IPS DF 4.7 (cell line): ENCODE measurements at regions not wholly inside any gene's neighbourhood (a gene's known extent, or its start where the extent isn't known, plus 50 kb on each side); places are given as distances from the start of the nearest gene placed in this dataset.

Experiments
- DNase-seq: peaks from one replicate; pipeline ENCODE4 v3.0.0-alpha.2; 2013; ENCODE audit warnings: low spot score; ENCODE audit errors: extremely low read depth

DNA sequence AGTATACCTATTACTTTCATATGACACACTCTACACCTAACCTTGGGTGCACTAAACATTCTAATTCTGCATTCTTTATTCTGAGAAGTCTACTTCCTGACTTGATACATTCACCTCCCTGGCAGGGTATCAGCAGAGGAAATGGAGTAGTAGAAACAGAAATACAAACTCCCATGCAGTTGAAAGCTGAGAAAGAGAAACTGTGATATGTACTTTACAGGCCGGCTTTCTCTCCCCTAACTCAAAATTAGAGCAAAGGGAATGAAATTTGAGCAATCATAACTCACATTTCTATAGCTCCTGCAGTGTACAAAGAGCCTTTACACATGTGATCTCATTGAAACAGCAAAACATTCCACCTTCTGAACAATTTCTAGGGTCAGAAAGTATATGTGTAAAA lies 135.5 kb upstream of the COL8A1 start:
- no peak for DNase-seq

DNA sequence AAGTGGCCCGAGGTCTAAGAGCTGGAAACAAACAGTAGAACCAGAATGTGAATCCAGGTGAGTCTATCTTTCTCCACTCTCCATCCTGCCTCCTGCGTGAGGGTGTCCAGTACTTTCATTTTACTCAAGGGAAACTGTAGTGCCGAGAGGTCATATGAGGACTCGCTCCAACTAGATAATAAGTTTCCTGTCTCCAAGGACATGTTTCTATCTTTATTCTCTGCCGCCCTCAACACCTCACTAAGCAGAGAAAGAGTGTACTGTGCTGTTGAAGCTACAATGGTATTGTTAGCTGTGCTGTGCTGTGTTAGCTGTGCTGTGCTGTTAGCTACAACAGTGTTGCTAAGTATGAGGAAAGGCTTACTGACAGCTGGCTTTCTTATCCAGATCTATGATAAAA lies 137.9 kb upstream of the COL8A1 start:
- DNase-seq, result no peak

DNA sequence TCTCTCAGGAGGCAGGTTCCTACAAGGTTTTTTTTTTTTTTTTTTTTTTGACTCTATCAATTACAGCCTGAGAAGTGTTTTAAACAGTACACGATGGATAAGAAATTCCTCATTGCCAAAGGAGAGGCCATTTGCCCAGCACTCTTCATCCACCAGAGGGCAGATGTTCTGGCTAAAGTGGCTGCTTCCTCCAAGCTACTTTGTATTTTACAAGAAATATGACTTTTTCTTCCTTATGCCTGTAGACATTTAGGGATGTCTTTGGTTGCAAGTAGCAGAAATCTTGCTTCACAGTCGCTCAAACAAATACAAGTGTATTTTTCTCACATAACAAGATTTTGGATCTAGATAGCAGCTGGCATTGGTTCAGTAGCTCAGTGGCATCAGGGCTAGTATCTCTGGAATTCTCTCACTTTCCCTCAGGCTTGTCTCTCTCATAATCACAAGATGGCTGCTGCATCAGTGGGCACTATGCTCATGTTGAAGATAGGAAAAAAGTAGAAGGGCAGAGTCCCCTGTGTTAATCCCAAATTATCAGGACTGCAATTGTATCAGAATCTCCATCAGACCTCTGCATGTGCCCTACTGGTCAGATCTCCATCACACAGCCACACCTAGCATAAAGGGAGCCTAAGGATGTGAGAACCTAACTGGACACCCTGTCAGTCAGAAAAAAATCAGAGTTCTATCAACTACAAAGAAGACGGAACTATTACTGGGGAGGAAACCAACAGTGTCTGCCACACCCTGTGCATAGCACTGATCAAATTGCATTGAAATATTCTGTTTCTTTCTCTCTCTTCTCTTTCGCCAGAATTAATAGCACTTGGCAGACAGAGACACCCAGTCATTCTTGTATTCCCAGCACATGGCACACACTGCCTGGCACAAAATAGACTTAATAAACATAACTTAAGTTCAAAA lies 138.9 kb upstream of the COL8A1 start:
- DNase-seq, result peak; percentile 28

DNA sequence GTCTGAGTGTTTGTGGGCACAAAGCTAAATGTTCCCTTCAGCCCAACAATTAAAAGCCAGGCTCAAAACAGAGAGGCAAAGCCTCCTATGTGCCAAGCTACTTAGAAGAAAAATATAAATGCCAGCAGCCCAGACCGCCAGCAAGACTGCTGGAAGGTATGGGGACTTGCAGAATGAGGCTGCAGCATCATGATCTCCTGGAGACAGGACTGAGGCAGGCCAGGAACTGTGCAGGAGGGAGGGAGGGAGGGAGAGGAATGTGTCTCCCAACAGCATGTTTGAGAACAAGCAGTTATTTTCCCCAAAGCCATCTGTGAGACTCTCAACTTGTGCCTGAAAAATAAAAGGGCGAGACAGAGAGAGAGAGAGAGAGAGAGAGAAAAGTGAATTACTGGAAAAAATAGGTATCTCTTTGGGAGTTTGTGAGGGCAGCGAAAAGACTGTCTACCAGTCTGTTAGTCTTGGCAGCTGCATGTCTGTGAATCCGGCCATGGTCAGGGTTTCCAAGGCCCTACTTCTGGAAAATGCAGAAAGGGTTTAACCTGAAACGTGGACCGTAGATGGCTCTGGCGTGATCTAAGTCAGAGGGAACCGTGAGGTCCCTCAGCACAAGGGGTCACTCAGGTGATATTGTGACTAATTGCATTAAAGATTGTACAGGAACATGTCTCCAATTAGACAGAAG lies 139.7 kb upstream of the COL8A1 start:
- DNase-seq, result no peak

DNA sequence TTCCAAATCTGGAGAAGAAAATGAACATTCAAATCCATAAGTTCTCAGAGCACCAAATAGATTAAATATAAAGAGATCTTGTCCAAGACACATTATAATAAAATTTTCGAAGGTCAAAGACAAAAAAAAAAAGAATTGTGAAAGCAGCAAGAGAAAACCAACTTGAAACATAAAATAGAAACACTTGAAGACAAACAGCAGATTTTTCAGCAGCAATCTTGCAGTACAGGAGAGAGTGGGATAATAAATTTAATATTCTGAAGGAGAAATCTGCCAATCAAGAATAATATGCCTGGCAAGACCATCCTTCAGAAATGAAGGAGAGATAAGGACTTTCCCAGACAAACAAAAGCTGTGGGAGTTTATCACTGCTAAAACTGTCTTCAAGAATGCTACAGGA lies 150.5 kb upstream of the COL8A1 start:
- DNase-seq, result no peak

DNA sequence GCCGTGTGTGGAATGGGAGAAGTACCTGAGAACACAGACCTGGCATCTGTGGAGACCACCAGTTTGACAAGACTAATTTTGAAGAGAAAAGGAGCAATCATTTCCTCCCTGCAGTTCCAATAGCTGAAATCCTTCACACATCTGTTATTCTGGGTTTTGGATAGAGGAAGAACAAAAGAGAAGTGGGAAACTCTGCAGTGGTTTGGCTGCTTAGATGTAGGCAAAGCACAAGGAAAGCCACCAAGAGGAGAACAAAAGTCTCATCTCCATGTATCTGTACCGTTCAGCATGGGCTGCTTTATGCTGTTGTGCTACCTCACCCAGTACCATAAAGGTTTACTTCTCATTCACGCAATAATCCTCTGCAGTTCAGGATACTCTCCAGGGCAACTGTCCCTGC lies 153.1 kb upstream of the COL8A1 start:
- DNase-seq, result no peak

DNA sequence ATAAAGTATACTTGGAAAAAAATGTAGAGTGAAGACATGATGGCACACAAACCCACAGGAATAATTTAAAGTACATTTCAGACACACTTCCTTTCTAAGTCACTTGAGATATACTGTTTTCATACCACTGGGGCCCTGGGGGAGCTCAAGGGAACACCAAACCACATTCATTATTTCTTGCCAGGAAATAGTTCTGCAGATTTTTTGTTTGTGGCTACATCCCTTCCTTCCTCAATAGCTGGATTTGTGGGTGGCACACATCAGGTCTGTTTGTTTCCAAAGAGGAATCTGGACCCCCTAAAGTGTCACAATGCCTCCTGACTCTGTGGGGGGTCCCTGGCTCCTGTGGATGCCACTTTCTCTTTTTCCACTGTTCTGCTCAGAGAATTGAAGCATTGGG lies 153.5 kb upstream of the COL8A1 start:
- no peak for DNase-seq

DNA sequence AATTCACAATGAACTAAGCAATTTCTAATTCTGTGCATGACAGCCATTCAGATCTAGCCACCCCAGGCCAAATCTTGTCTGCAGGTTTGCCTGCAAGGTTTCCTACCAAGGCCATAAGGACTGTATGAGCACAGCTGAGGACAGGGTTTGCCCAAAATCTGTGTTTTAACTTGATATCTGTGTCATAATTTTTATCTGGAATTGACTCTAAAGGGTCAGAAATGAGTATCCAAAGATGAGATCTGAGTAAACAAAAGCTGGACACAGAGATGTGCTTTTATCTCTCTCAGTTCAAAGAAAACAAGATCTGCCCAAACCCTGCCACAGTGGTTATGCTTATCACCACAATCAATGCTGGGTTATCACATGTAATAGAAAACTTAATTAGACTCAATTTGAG lies 154.6 kb upstream of the COL8A1 start:
- no peak for DNase-seq

DNA sequence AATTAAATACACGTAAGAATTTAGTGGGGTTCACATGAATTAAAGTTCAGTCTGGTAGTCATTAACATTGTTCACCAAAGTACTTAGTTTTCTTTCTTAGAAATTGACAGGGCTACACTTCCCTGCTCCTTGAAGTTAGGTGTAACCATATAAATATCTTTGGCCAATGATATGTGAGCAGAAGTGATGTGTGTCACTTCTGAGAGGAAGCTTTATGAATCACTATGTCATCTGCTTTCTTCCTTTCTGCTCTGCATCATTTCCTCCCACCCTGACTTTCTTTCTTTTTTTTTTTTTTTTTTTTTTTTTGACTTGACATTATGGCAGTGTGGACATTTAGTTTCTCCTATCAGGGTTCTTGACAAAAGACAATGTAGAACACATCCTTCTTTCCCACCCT lies 156.2 kb upstream of the COL8A1 start:
- DNase-seq, result no peak

DNA sequence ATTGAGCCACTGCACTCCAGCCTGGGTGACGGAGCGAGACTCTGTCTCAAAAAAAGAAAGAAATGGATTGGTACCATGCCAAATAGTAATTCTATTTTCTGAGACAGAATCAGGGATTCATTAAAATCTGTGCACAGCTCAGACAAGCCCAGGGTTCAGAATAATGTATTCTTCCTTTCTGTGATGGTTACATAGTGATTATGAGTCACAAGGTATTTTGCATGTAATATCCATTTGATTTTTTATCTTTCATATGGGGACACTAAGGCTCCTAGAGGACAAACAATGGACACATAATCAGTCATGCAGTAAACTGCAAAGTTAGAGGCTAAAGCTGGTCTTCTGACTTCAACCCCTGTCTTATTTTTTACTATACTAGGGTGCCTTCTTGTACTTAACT lies 156.8 kb upstream of the COL8A1 start:
- DNase-seq, result no peak

DNA sequence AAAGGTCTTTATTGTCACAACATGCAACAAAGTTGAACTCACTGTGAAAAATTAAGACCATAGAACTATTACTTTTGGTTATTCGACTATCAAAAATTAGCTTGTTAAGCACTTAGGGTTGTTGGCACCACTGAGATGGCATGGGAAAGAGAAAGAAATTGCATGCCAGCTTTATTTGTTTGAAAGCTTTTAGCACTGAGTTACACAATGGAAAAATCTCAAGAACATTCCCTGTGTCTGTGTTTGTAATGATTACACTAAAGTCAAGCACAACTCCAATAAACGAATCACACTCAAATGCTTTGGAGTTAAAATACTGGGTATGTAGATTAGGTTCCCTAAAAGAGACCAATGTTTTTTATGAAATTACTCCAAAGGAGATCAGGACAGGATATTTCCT lies 158.6 kb upstream of the COL8A1 start:
- DNase-seq, result no peak

DNA sequence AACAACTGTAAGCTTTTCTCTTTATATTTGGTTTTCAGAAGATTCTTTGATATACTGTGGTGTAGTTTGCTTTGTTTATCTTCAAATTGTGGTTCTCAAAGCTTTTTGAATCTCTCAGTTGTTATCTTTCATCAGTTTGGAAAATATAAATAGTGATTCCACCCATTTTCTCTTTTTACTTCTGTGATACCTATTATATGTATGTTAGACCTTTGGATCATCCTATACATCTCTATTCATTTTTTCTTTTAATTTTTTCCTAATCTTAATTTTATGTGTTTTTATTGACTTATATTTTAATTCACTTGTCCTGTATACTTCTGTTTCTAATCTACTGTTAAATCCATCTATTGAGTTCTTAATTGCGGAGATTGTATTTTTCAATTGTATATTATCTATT lies 160.7 kb upstream of the COL8A1 start:
- no peak for DNase-seq

DNA sequence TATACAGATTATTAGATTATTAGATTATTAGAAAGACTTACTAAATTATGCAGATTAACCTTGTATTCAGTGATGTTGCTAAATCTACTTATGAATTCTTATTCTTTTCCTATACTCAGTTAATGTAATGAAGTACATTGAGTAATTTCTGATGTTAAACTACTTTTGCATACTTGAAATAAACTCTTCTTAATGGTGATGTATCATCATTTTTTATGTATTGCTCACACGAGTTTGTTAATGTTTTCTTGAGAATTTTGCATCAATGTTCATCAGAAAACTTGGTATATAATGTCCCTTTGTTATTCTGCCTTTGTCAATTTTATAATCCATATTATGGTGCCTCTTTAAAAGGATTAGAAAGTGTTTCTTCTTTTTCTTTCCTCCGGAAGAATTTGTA lies 163.2 kb upstream of the COL8A1 start:
- no peak for DNase-seq

DNA sequence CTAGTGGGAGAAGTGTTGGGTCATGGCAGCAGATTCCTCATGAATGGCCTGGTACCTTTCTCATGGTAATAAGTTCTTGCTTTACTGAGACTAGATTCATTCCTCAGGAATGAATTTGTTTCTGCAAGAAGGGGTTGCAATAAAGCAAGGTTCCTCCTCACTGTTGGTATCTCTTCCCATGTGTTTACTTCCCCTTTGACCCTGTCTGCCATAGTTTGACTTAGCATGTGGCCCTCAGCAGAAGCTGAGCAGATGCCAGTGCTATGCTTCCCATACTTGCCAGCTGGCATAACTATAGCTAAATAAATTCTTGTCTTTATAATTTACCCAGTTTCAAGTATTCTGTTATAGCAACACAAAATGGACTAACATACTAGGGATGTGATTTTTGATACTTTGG lies 163.6 kb upstream of the COL8A1 start:
- no peak for DNase-seq

DNA sequence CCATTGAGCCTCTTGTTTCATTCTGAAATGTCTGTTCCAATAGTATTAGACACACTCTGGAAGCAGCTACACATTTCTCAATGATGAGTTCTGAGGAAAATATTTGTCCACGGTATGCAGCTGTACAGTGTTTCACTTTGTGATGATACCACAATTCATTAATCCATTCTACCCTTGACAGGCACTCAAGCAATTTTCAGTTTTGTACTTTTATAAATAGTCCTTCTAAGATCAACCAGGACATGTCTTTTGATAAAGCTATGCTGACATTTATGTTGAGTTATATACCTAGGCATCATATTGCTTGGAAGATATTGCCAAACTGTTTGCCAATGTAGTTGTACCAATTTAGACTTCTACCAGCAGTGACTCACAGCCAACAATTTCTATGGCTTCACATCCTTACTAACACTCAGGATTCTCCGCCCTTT lies 165.1 kb upstream of the COL8A1 start:
- DNase-seq, result no peak

DNA sequence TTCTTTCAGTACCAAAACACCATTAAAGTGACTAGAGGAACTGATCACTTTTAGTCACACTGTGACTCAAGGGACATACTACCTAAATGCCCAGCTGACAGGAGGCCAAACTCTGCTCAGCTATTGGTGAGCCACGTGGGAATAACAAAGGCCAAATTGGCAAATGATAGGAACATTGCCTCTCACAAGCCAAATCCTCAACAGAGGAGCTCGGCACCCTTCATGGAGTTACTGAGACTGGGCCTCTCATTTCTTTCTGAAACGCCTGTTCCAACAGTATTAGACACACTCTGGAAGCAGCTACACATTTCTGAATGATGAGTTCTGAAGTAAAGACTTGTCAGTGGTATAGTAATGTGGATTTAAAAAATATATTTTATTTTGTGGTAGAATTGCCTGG lies 166.0 kb upstream of the COL8A1 start:
- DNase-seq, result no peak

DNA sequence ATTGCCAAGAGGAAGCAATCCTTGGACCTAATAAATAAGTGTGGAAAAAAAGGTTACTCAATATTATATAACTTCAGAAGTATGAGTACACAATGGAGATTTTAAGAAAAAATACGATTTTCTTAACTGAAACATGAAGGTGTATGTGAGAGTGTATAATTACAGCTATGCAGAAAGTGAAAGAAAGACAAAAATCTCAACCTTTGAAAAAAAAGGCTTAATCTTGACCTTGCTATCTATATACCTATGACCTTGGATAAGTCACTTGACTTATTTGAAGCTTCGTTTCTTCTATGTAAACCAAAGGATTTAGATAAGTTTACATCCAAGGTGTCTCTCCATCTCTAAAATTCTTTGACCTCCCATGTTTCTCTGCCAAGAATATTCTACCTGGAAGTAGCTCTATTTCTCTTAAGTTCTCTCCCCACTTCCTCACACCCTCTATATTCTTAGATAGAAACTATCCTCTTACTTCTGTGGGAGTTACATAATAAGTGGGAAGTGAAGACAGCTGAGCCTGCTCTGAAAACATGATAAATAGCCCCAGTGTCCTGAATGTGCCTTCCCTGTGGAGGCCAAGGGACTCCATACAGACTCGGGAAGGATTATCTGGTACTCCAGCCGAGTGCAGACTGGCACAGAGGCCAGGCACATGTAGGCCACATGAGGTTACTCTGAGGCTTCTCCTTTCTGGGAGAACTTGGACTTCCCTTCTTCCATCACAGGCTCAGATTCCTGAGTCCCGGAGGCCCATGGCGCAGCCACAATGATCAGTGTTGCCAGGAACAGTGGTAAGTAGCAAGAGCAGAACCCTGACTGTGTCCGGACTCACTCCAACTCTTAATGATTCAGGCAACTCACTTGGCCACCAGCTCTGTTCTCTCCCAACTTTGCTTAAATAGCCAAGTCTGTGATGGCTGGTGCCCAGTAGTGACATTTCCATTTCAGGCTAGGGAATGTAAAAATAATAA lies 166.8 kb upstream of the COL8A1 start:
- DNase-seq, result no peak

DNA sequence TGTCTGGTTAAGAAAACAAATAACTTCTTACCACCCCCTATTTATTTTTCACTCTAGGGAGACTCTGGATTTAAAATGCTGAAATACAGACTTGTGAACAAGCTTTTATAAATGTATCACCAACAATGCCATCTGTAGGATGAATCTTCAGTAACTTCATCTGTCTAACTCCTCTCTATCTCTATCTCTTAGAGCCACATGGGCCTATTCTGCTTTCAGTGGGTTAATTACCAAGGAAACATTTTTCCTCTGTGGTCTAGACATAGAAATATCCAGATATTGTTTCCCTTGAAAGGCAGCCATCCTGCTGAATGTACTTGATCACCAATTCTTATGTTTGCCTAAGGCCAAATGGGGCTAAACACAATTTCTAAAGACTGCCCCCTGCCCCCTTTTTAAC lies 167.6 kb upstream of the COL8A1 start:
- no peak for DNase-seq

DNA sequence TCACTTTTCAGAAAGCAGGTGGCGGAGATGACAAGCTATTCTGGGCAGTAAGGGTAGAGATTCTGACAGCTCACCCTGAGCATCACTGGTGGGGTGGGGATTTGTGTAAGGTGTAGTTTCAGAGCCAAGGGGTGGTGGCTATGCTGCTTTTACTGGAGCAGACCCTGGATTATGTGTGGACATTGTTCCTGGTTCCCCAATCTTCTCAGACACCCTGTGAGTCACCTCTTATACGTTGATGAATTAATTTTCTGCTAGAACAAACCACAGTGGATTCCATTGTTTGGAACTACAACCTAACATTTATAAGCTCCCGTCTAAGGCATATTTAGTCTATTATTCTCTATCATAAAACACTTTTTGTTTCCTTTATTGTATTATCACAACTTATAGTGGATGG lies 169.5 kb upstream of the COL8A1 start:
- no peak for DNase-seq

DNA sequence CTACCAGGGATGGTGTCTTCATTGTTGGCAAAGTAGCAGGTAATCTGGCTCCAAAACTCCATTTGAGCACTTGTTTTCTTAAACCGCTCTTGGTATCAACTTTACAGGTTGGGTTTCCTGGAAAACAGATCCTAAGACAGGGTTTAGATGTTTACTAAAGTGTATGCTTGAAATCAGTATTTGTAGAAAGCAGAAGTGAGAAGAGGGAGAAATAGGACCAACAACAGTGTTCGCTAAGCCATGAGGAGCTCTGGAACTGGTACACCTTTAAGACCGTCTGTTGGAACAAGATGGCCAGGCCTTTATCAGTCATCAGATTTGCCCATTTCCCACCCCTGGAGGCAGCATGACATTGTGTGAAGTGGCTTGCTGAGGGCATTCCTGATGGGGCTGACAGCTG lies 171.0 kb upstream of the COL8A1 start:
- DNase-seq, result no peak

DNA sequence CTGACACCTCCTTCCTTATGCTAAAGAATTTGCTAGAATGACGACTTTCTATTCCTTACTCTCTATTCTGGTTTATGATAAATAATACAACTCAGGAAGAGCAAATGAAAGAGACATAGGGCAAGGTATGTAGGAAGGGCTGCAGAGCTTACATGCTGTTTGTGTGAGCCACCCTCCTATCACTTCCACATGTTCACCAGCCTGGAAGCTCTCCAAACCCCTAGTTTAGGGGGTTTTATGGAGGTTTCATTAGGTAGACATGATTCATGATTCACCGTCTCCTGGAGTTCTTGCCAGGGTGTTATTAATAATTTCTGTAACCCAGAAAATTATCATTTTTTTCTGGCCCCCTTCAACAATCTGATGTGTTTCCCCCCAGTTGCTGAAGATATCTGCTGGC lies 172.1 kb upstream of the COL8A1 start:
- no peak for DNase-seq

DNA sequence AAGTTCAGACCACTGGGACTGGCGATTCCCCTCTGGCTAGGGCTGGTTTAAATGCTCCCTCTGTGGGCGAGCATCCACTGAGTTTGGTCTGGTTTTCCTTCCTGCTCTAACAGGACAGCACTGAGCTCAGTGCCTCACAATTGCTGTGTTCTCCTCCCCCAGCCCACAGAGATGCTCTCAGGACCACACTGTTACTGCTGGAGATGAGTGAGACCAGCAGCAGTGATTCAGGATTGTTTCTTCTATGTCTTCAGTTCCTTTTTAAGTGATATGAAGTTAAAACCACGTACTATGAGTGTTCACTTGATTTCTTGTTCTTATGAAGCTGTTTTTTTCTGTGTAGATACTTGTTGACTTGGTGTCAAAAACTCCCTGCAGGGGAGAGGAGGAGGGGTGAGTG lies 180.4 kb upstream of the COL8A1 start:
- DNase-seq, result no peak
